Mucosa of descending colon (tissue), 3 donors: ENCODE measurements at regions not wholly inside any gene's neighbourhood (a gene's known extent, or its start where the extent isn't known, plus 50 kb on each side); places are given as distances from the start of the nearest gene placed in this dataset.

ENCODE experiments used
- ATAC-seq: fragments of 200-7000 bp; cut with Tn5 transposase; one replicate; pipeline ENCODE4 v1.9.1; 2020; ENCODE audit warnings: mild to moderate bottlenecking, moderate library complexity
- DNase-seq, 3 donors: peaks; one replicate each; pipeline ENCODE4 v3.0.0-alpha.2; 2020
- H3K36me3 ChIP-seq: fragments of 200-600 bp; one replicate; pipeline ENCODE4 v1.8.0; 2021; ENCODE audit warnings: low read depth, mild to moderate bottlenecking
- H3K4me1 ChIP-seq: fragments of 200-600 bp; one replicate; pipeline ENCODE4 v1.8.0; 2021; ENCODE audit warnings: low read depth, mild to moderate bottlenecking
- H3K4me3 ChIP-seq: fragments of 200-600 bp; one replicate; pipeline ENCODE4 v1.8.0; 2021; ENCODE audit warnings: mild to moderate bottlenecking
- H3K9me3 ChIP-seq: fragments of 200-600 bp; one replicate; pipeline ENCODE4 v1.8.0; 2021; ENCODE audit warnings: mild to moderate bottlenecking
- intact Hi-C, 2 donors: fragments of 100-400 bp; cut with DNase I in 1 of 2; cut with micrococcal nuclease in 1 of 2; formaldehyde crosslinking; loops; one replicate each; pipeline versions ENCODE4 v1.11.0 to v1.11.1; 2022; cut with DNase I, micrococcal nuclease
- TF ChIP-seq, protein P1 (sequence below): fragments of 200-600 bp; IDR thresholded peaks from one replicate; pipeline ENCODE4 v1.8.0; 2022; ENCODE audit warnings: antibody characterized with exemption, mild to moderate bottlenecking
- donor health status: DM: no; HTN: no; CAD: no; lungs with moderate emphysema.
- donor health status: DM: no; HTN: no; CAD: no.
- donor health status: DM: no; HTN: yes; CAD: no.

DNA sequence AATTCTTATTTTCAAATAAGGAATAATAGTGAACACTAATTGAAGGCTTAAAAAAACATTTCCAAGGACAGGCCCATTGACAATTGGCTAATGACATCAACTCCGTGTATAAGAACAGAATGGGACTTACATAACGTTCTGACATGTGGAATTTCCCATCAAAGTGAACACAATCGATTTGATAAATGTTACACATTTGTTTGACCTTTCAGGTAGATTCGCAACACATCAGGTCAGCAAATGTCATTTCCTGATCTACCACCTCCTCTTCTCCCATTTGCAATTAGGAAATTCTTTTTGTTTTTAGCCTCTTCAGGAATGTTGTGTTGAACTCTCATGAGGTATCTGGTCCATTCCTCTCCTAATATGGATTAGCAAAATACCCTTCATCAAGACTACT is 292.9 kb upstream of the SLC14A2 start:
- ATAC-seq (no peak), DNase-seq (no peak)
- no peaks in the 10 kb centered on the region for H3K9me3 ChIP-seq
- no peaks in the 10 kb centered on the region for H3K36me3 ChIP-seq
- TF ChIP-seq, protein P1, sequence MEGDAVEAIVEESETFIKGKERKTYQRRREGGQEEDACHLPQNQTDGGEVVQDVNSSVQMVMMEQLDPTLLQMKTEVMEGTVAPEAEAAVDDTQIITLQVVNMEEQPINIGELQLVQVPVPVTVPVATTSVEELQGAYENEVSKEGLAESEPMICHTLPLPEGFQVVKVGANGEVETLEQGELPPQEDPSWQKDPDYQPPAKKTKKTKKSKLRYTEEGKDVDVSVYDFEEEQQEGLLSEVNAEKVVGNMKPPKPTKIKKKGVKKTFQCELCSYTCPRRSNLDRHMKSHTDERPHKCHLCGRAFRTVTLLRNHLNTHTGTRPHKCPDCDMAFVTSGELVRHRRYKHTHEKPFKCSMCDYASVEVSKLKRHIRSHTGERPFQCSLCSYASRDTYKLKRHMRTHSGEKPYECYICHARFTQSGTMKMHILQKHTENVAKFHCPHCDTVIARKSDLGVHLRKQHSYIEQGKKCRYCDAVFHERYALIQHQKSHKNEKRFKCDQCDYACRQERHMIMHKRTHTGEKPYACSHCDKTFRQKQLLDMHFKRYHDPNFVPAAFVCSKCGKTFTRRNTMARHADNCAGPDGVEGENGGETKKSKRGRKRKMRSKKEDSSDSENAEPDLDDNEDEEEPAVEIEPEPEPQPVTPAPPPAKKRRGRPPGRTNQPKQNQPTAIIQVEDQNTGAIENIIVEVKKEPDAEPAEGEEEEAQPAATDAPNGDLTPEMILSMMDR: no peak
- intact Hi-C loops: no loop called here
- no peaks in the 10 kb centered on the region for H3K4me1 ChIP-seq
- H3K4me3 ChIP-seq: no peak overlapping the region

DNA sequence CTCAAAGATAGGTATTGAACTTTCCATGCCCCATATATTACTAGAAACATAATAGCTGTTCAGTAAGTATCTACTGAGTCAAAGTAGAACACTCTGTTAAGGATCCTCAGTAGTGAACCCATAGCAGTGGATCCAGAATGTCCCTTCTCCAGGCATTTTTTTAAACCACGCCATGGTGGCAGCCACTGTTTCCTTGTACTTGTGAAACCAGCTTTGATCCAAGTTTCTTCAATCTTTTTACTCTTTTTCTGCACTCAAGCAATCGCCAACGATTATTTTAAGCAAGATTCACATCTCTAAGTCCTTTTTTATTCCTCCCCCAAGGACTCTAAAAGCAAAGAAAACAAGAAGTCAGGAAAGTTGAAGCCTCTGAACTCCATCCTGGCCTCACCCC is 291.2 kb upstream of the SLC14A2 start:
- DNase-seq: no peak
- Histone ChIP-seq H3K4me3 (no peak overlapping the region), H3K36me3 (no peaks in the 10 kb centered on the region), H3K9me3 (no peaks in the 10 kb centered on the region), H3K4me1 (no peaks in the 10 kb centered on the region)
- intact Hi-C loops: no loop called here
- ATAC-seq: no peak
- TF ChIP-seq, protein P1: no peak

DNA sequence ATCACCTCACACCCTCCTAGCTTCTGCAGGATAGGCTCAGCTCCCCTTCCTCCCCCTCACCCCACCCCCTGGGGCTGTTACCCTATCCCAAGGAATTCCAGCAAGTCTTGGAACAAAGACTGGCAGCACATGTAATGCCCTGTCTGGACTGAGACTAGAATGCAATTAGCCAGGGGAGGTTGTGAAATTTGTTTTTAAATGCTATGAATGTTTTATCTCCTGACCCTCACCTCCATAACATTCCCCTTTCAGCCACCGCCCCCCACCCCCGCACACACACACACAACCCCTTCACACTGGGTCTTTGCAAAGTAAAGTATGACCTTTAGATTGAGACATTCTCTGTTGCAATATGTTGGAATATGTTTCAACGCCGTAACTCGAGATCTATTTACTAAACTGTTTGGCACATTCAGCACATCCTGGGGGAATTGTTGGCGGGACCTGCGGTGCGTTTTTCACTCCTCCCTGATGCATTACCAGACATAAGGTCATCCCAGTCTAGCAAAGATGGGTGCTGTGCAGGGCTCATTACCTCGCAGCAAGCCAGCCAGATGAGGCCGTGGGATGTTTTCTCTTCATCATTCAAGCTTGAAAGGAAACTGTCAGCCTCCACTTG is 290.7 kb upstream of the SLC14A2 start:
- no peaks in the 10 kb centered on the region for H3K4me1 ChIP-seq
- intact Hi-C loops: no loop called here
- no peaks in the 10 kb centered on the region for H3K36me3 ChIP-seq
- TF ChIP-seq, protein P1: no peak
- peak; percentile 23 for ATAC-seq
- no peaks in the 10 kb centered on the region for H3K9me3 ChIP-seq
- peak in 1 of 3 donors; percentile 4 for DNase-seq
- no peak overlapping the region for H3K4me3 ChIP-seq

DNA sequence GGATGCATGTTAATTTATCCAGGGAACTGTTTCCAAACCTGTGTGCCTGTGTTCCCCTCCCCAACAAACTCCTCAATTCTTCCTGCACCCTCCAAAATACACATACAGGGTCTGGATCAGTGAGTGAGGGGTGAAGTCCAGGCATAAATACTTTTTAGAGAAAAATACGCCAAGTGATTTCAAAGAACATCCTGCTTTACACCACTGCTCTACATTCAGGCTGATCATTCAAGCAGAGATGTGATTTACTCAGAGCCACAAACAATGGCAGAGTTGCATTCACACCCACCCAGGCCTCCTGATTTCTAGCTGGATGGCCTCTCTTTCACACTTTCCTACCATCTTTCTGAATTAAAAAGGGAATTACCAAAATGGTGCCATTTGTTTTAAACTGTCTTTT is 289.5 kb upstream of the SLC14A2 start:
- Histone ChIP-seq H3K4me3 (no peak overlapping the region), H3K4me1 (no peaks in the 10 kb centered on the region), H3K36me3 (no peaks in the 10 kb centered on the region), H3K9me3 (no peaks in the 10 kb centered on the region)
- ATAC-seq (no peak), DNase-seq (no peak)
- TF ChIP-seq, protein P1: no peak
- intact Hi-C loops: no loop called here

DNA sequence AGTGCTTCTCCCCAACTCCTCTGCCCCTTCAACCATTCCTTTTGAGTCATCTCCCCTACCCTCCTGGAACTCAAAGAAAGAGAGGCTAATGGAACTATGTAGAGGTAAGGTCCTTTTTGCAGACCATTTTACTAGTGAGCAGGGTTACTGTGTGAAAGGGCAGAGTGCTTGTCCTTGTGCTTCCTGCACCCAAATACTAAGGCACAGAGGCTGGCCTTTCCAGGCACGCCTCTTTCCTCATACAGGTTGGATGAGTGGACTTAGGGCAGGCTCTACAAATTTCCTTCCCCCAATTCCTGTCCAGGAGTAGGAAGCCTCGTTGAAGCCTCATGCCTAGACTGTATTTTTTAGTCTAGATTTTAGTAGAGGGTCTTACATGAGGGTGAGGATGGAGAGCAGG is 288.8 kb upstream of the SLC14A2 start:
- Histone ChIP-seq H3K4me3 (no peak overlapping the region), H3K36me3 (no peaks in the 10 kb centered on the region), H3K4me1 (no peaks in the 10 kb centered on the region), H3K9me3 (no peaks in the 10 kb centered on the region)
- TF ChIP-seq, protein P1: no peak
- intact Hi-C loops: no loop called here
- no peak for DNase-seq
- ATAC-seq: no peak

DNA sequence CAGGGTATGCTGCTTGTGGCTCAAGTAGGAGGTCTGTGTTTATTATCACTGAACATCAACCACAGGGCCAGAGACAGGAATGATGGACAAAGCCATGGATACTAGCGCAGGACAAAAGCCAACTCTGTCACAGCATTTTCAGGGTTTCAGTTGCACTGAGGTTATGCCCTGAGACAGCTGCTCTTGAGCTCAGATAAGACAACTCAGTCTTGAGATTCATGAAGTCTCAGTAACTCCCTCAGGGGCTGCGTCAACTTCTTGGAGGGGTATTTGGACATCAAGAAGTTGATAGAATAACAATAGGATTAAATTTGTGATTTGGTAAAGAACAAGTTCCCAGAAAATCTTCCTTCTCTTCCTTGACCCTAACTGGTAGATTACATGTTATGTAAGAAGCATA is 287.0 kb upstream of the SLC14A2 start:
- Histone ChIP-seq H3K4me1 (no peaks in the 10 kb centered on the region), H3K4me3 (no peak overlapping the region), H3K36me3 (no peaks in the 10 kb centered on the region), H3K9me3 (no peaks in the 10 kb centered on the region)
- no peak for ATAC-seq
- TF ChIP-seq, protein P1: no peak
- intact Hi-C loops: no loop called here
- peak in 1 of 3 donors; percentile 3 for DNase-seq
